GM06990 (cell line): ENCODE measurements at regions not wholly inside any gene's neighbourhood (a gene's known extent, or its start where the extent isn't known, plus 50 kb on each side); places are given as distances from the start of the nearest gene placed in this dataset.

ENCODE experiments used
- DNase-seq: peaks from one replicate; pipeline ENCODE4 v3.0.0-alpha.2; 2011; ENCODE audit not compliant: insufficient read length; ENCODE audit errors: extremely low read depth
- H3K27me3 ChIP-seq: replicated peaks from 2 replicates; pipeline ENCODE4 v1.6.0; 2011; ENCODE audit warnings: low read length; ENCODE audit not compliant: control insufficient read depth, insufficient read depth
- H3K36me3 ChIP-seq: 2 replicates; pipeline ENCODE4 v1.5.1; 2011; ENCODE audit warnings: low read length; ENCODE audit not compliant: control insufficient read depth, insufficient read depth
- H3K4me3 ChIP-seq: replicated peaks from 2 replicates; pipeline ENCODE4 v1.5.1; 2011; ENCODE audit warnings: low read depth, mild to moderate bottlenecking, control low read depth, low read length
- CTCF ChIP-seq: IDR thresholded peaks from 2 replicates; pipeline ENCODE4 v1.5.1; 2011; ENCODE audit warnings: low read length, control low read depth, mild to moderate bottlenecking, inconsistent platforms; ENCODE audit not compliant: insufficient read depth, poor library complexity, severe bottlenecking

- no peaks in the 10 kb centered on the region for H3K27me3 ChIP-seq
- no peak for TF ChIP-seq CTCF
- H3K4me3 ChIP-seq = no peak overlapping the region
- DNase-seq = no peak
- no peaks in the 10 kb centered on the region for H3K36me3 ChIP-seq
Measured at GRCh38 chr1:200471739-200472138, 61.9 kb upstream of the ZNF281 start.

GRCh38 chr1:200468264-200469001 lies 58.6 kb upstream of the ZNF281 start:
- TF ChIP-seq CTCF = no peak
- no peaks in the 10 kb centered on the region for H3K36me3 ChIP-seq
- no peak for DNase-seq
- no peaks in the 10 kb centered on the region for H3K27me3 ChIP-seq
- no peak overlapping the region for H3K4me3 ChIP-seq

GRCh38 chr1:200464784-200465400 lies 55.1 kb upstream of the ZNF281 start:
- Histone ChIP-seq H3K27me3 (no peaks in the 10 kb centered on the region), H3K4me3 (no peak overlapping the region), H3K36me3 (no peaks in the 10 kb centered on the region)
- DNase-seq = no peak
- TF ChIP-seq CTCF = no peak
